GM23338 (cell line): ENCODE measurements at regions not wholly inside any gene's neighbourhood (a gene's known extent, or its start where the extent isn't known, plus 50 kb on each side); places are given as distances from the start of the nearest gene placed in this dataset.

Experiments used
- ATAC-seq: fragments of 200-7000 bp; cut with Tn5 transposase; 3 replicates; pipeline ENCODE4 v1.9.1; 2020
- DNase-seq: peaks from one replicate; pipeline ENCODE4 v3.0.0-alpha.2; 2015; ENCODE audit warnings: low spot score
- H2AFZ ChIP-seq: fragments of 200-600 bp; sonication (generic); 2 replicates; pipeline ENCODE4 v1.8.0; 2016; ENCODE audit warnings: antibody characterized with exemption, mild to moderate bottlenecking, moderate library complexity
- H3F3A ChIP-seq: fragments of 200-600 bp; sonication (generic); replicated peaks from 2 replicates; pipeline ENCODE4 v1.8.0; 2017; ENCODE audit warnings: antibody characterized with exemption, mixed run types, low read depth
- H3K27ac ChIP-seq: fragments of 200-600 bp; sonication (generic); 2 replicates; pipeline ENCODE4 v1.6.1; 2016; ENCODE audit warnings: low read depth
- H3K27me3 ChIP-seq: fragments of 200-600 bp; sonication (generic); 2 replicates; pipeline ENCODE4 v1.8.0; 2016; ENCODE audit warnings: mild to moderate bottlenecking, mixed run types, moderate library complexity; ENCODE audit not compliant: insufficient read depth
- H3K36me3 ChIP-seq: fragments of 200-600 bp; sonication (generic); 2 replicates; pipeline ENCODE4 v1.8.0; 2016; ENCODE audit warnings: mild to moderate bottlenecking; ENCODE audit not compliant: insufficient read depth
- H3K4me1 ChIP-seq: fragments of 200-600 bp; sonication (generic); 2 replicates; pipeline ENCODE4 v1.8.0; 2016; ENCODE audit warnings: mild to moderate bottlenecking, moderate library complexity; ENCODE audit not compliant: insufficient read depth
- H3K4me2 ChIP-seq: fragments of 200-600 bp; sonication (generic); 2 replicates; pipeline ENCODE4 v1.7.1; 2017; ENCODE audit warnings: mixed run types
- H3K4me3 ChIP-seq: fragments of 200-600 bp; sonication (generic); 2 replicates; pipeline ENCODE4 v1.6.1; 2016; ENCODE audit warnings: mixed run types
- H3K79me2 ChIP-seq: fragments of 200-600 bp; sonication (generic); replicated peaks from 2 replicates; pipeline ENCODE4 v1.8.0; 2017; ENCODE audit warnings: mild to moderate bottlenecking; ENCODE audit not compliant: insufficient read depth
- H3K9me2 ChIP-seq: fragments of 200-600 bp; sonication (generic); 2 replicates; pipeline ENCODE4 v1.8.0; 2017; ENCODE audit not compliant: insufficient read depth
- H4K20me1 ChIP-seq: fragments of 200-600 bp; sonication (generic); replicated peaks from 2 replicates; pipeline ENCODE4 v1.8.0; 2017; ENCODE audit warnings: mild to moderate bottlenecking; ENCODE audit not compliant: insufficient read depth
- H3K27ac Mint-ChIP-seq: 2 replicates; pipeline ENCODE4 v1.8.0; 2020; ENCODE audit warnings: inconsistent platforms, mild to moderate bottlenecking, moderate library complexity, mixed read lengths
- H3K27me3 Mint-ChIP-seq: 3 replicates; pipeline ENCODE4 v1.8.0; 2022; ENCODE audit warnings: low read depth, mild to moderate bottlenecking, moderate library complexity, mixed read lengths, inconsistent platforms; ENCODE audit not compliant: insufficient read depth, poor library complexity
- H3K36me3 Mint-ChIP-seq: 3 replicates; pipeline ENCODE4 v1.8.0; 2021; ENCODE audit warnings: low read depth, mild to moderate bottlenecking, inconsistent platforms, moderate library complexity, mixed read lengths
- H3K4me1 Mint-ChIP-seq: 3 replicates; pipeline ENCODE4 v1.8.0; 2020; ENCODE audit warnings: mild to moderate bottlenecking, inconsistent platforms, mixed read lengths
- H3K4me3 Mint-ChIP-seq: 3 replicates; pipeline ENCODE4 v1.8.0; 2021; ENCODE audit warnings: moderate library complexity, mild to moderate bottlenecking, inconsistent platforms, mixed read lengths
- H3K9me3 Mint-ChIP-seq: 3 replicates; pipeline ENCODE4 v1.8.0; 2020; ENCODE audit warnings: moderate library complexity, mild to moderate bottlenecking, inconsistent platforms, mixed read lengths
- CREB1 ChIP-seq: fragments of 250-450 bp; sonication (Bioruptor Pico); IDR thresholded peaks from 2 replicates; pipeline ENCODE4 v1.5.0; 2020; ENCODE audit warnings: low read depth, mild to moderate bottlenecking, moderate library complexity
- CTCF ChIP-seq, 2 experiments: fragments of 200-600 bp in 1 of 2; sonication (generic) in 1 of 2; conservative IDR thresholded peaks; 2 replicates each; pipeline versions ENCODE4 v1.5.1 to v1.6.1; 2016 to 2017; ENCODE audit warnings: antibody characterized with exemption in 2 of 2, low read depth in 2 of 2, mild to moderate bottlenecking in 2 of 2, moderate library complexity in 1 of 2
- ETS1 ChIP-seq: IDR thresholded peaks from 2 replicates; pipeline ENCODE4 v1.6.1; 2016; ENCODE audit warnings: antibody characterized with exemption
- EZH2 ChIP-seq: fragments of 200-600 bp; sonication (generic); IDR thresholded peaks from one replicate; pipeline ENCODE4 v1.8.0; 2017; ENCODE audit warnings: antibody characterized with exemption, mild to moderate bottlenecking, low read depth; ENCODE audit not compliant: unreplicated experiment
- JUNB ChIP-seq: IDR thresholded peaks from one replicate; pipeline ENCODE4 v1.6.1; 2016; ENCODE audit warnings: antibody characterized with exemption; ENCODE audit not compliant: unreplicated experiment
- NANOG ChIP-seq: IDR thresholded peaks from 2 replicates; pipeline ENCODE4 v1.6.1; 2016; ENCODE audit warnings: antibody characterized with exemption, borderline replicate concordance
- POLR2AphosphoS5 ChIP-seq: IDR thresholded peaks from 2 replicates; pipeline ENCODE4 v1.6.1; 2016; ENCODE audit warnings: antibody characterized with exemption, low read depth
- STAT1 ChIP-seq: IDR thresholded peaks from one replicate; pipeline ENCODE4 v1.6.1; 2016; ENCODE audit warnings: antibody characterized with exemption; ENCODE audit not compliant: unreplicated experiment
- ZNF114 ChIP-seq: fragments of 250-450 bp; sonication (Bioruptor Pico); IDR thresholded peaks from 2 replicates; pipeline ENCODE4 v1.5.0; 2020; ENCODE audit warnings: mild to moderate bottlenecking, moderate library complexity

DNA sequence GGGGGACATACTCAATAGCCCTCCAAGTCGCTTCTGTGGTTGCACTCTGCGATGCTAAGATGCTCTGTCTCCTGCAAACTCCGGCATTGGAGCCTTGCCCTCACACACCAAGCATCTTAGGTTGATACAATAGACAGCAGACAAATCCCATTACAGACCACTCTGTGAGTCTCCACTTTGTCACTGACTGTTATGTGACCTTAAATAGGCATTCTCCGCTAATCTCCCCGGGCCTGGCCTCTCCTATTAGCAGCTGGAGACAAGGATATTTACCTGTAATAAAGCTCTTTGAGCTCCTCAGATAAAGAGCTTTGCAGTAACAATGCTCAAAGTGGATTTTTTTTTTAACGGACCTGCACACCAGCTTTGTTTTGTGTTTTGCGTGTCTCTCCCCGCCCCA, 479.7 kb upstream of the TBX3 start:
- Mint-ChIP-seq H3K36me3 (no peaks in the 10 kb centered on the region), H3K27me3 (no peaks in the 10 kb centered on the region), H3K4me3 (no peak overlapping the region), H3K27ac (no peak overlapping the region), H3K4me1 (0 out of 3 replicates have a peak, but pooled peaks cover 3% of the 10 kb centered on the region), H3K9me3 (no peaks in the 10 kb centered on the region)
- no peaks in the 10 kb centered on the region for H3K9me2 ChIP-seq
- H3K4me3 ChIP-seq: no peak overlapping the region
- TF ChIP-seq EZH2: no peak
- no peak for TF ChIP-seq NANOG
- TF ChIP-seq JUNB: no peak
- TF ChIP-seq STAT1: no peak
- TF ChIP-seq CREB1 (CRISPR knock-in tag): no peak
- no peak for TF ChIP-seq CTCF (conservative IDR thresholded peaks at IDR 0.05; ENCODE audit: low read depth in 2 of 2)
- TF ChIP-seq ZNF114: no peak
- TF ChIP-seq ETS1: no peak
- TF ChIP-seq POLR2AphosphoS5: no peak
- ATAC-seq (no peak), DNase-seq (no peak)
- 0 out of 2 replicates have a peak, but pooled peaks cover 3% of the 10 kb centered on the region for H3K4me1 ChIP-seq
- no peaks in the 10 kb centered on the region for H4K20me1 ChIP-seq
- H3K4me2 ChIP-seq: no peak overlapping the region
- no peak overlapping the region for H3K27ac ChIP-seq
- H2AFZ ChIP-seq: no peak overlapping the region
- no peaks in the 10 kb centered on the region for H3K27me3 ChIP-seq
- no peaks in the 10 kb centered on the region for H3F3A ChIP-seq
- H3K36me3 ChIP-seq: no peaks in the 10 kb centered on the region
- H3K79me2 ChIP-seq: no peaks in the 10 kb centered on the region

- H3F3A ChIP-seq: no peaks in the 10 kb centered on the region
- no peak for ATAC-seq
These were observed 476.5 kb upstream of the TBX3 start for GRCh38 chr12:115160271-115161128.

More at GRCh38 chr12:115160271-115161128, 476.5 kb upstream of the TBX3 start:
- no peak overlapping the region for H3K27ac Mint-ChIP-seq
- no peaks in the 10 kb centered on the region for H4K20me1 ChIP-seq
- no peak for DNase-seq
- H3K27ac ChIP-seq: no peak overlapping the region
- 0 out of 2 replicates have a peak, but pooled peaks cover 3% of the 10 kb centered on the region for H3K4me1 ChIP-seq
- no peaks in the 10 kb centered on the region for H3K27me3 Mint-ChIP-seq
- peaks cover 4% of the 10 kb centered on the region; the same call in 1 of the 2 replicates for H3K9me2 ChIP-seq
- no peak overlapping the region for H3K4me2 ChIP-seq
- H3K36me3 ChIP-seq: no peaks in the 10 kb centered on the region
- H3K36me3 Mint-ChIP-seq: no peaks in the 10 kb centered on the region
- no peak for TF ChIP-seq NANOG
- no peaks in the 10 kb centered on the region for H3K9me3 Mint-ChIP-seq
- H3K27me3 ChIP-seq: no peaks in the 10 kb centered on the region
- no peaks in the 10 kb centered on the region for H3K79me2 ChIP-seq
- H2AFZ ChIP-seq: no peak overlapping the region
- no peak overlapping the region for H3K4me3 ChIP-seq
- no peak overlapping the region for H3K4me3 Mint-ChIP-seq
- peaks cover 3% of the 10 kb centered on the region; the same call in 1 of the 3 replicates for H3K4me1 Mint-ChIP-seq
